ENCODE measurements at regions not wholly inside any gene's neighbourhood (a gene's known extent, or its start where the extent isn't known, plus 50 kb on each side); places are given as distances from the start of the nearest gene placed in this dataset.

GRCh38 chr9:740221-740620, 101.3 kb upstream of the DMRT1 start (continued):
- TF ChIP-seq YY2 (tag by site-specific recombination; IDR thresholded peaks at IDR 0.05) (no peak), ZNF433 (tag by site-specific recombination; IDR thresholded peaks at IDR 0.05; ENCODE audit: low read depth) (no peak)

DNA sequence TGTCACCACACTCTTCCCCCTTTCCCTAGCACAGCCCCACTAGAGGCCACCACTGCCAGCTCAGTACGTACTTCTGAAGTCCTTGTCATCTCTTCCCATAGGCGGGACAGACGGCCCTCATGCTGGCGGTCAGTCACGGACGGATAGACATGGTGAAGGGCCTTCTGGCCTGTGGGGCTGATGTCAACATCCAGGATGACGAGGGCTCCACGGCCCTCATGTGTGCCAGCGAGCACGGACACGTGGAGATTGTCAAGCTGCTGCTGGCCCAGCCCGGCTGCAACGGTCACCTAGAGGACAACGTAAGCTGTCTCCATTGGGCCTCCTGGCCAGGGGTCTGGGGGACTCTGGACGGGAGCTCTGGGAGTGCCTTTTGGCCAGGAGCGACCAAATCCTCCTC, 99.4 kb upstream of the DMRT1 start:
- Histone ChIP-seq H3K4me1 (ENCODE audit: control insufficient read depth, insufficient read depth, low read length) (no peaks in the 10 kb centered on the region), H3K9me3 (ENCODE audit: control insufficient read depth, insufficient read depth, low read depth, low read length) (no peaks in the 10 kb centered on the region), H3K27ac (ENCODE audit: extremely low read depth, low read depth, low read length) (no peak overlapping the region), H3K36me3 (ENCODE audit: control insufficient read depth in 2 of 2, insufficient read depth in 1 of 2, low read length in 2 of 2) (peaks cover 0 to 73% of the 10 kb centered on the region in 2 experiments; a peak in 2 of 3 replicates), H3K4me3 (ENCODE audit: low read depth, low read length) (no peak overlapping the region)
- ChIA-PET CTCF (interaction anchor here (0.7 to 1.2 kb wide), 2 partner anchors 11 to 358 kb away, joined by 3 read pairs; no protein-coding TSS in a partner anchor), POLR2A (interaction anchor here (0.6 kb wide), 1 partner anchor 9 kb away, joined by 4 read pairs; no protein-coding TSS in a partner anchor)
- TF ChIP-seq ZSCAN18 (tag by site-specific recombination; IDR thresholded peaks at IDR 0.05), result no peak
- TF ChIP-seq CTCF (tag by site-specific recombination; IDR thresholded peaks at IDR 0.05), result no peak
- TF ChIP-seq ZNF560 (tag by site-specific recombination; IDR thresholded peaks at IDR 0.05; ENCODE audit: borderline replicate concordance), result no peak
- no peak for TF ChIP-seq EGR2 (tag by site-specific recombination; IDR thresholded peaks at IDR 0.05; ENCODE audit: low read depth)

- Histone ChIP-seq H3K9me3 (ENCODE audit: control insufficient read depth, insufficient read depth, low read depth, low read length) (no peaks in the 10 kb centered on the region), H3K36me3 (ENCODE audit: control insufficient read depth in 2 of 2, insufficient read depth in 1 of 2, low read length in 2 of 2) (peaks cover 0 to 73% of the 10 kb centered on the region in 2 experiments; a peak in 2 of 3 replicates), H3K27ac (ENCODE audit: extremely low read depth, low read depth, low read length) (no peak overlapping the region), H3K4me3 (ENCODE audit: low read depth, low read length) (no peak overlapping the region), H3K4me1 (ENCODE audit: control insufficient read depth, insufficient read depth, low read length) (no peaks in the 10 kb centered on the region)
- CTCF ChIA-PET, result interaction anchor here (0.5 to 1.2 kb wide), 4 partner anchors 10 to 359 kb away, joined by 3 to 4 read pairs (median 3); no protein-coding TSS in a partner anchor
- POLR2A ChIA-PET, result no interaction called here
- TF ChIP-seq ZNF138 (tag by site-specific recombination; IDR thresholded peaks at IDR 0.05; ENCODE audit: borderline replicate concordance), result no peak
- no peak for TF ChIP-seq ZNF23 (tag by site-specific recombination; IDR thresholded peaks at IDR 0.05; ENCODE audit: borderline replicate concordance)
- no peak for TF ChIP-seq REST (tag by site-specific recombination; IDR thresholded peaks at IDR 0.05)
- TF ChIP-seq ZNF707 (tag by site-specific recombination; IDR thresholded peaks at IDR 0.05), result no peak
- no peak for TF ChIP-seq ZBTB26 (tag by site-specific recombination; optimal IDR thresholded peaks at IDR 0.05)
- TF ChIP-seq ZNF18 (tag by site-specific recombination; IDR thresholded peaks at IDR 0.05), result no peak
- TF ChIP-seq KLF7 (tag by site-specific recombination; IDR thresholded peaks at IDR 0.05; ENCODE audit: borderline replicate concordance), result no peak
- TF ChIP-seq ZNF658 (tag by site-specific recombination; IDR thresholded peaks at IDR 0.05), result no peak
- TF ChIP-seq ZXDB (tag by site-specific recombination; IDR thresholded peaks at IDR 0.05), result no peak
- no peak for TF ChIP-seq ZNF701 (tag by site-specific recombination; IDR thresholded peaks at IDR 0.05)
- TF ChIP-seq ZNF596 (tag by site-specific recombination; IDR thresholded peaks at IDR 0.05), result no peak
- TF ChIP-seq ZBTB17 (tag by site-specific recombination; IDR thresholded peaks at IDR 0.05), result no peak
- TF ChIP-seq CTCF (tag by site-specific recombination; IDR thresholded peaks at IDR 0.05), result no peak
- no peak for TF ChIP-seq MYNN (tag by site-specific recombination; IDR thresholded peaks at IDR 0.05; ENCODE audit: borderline replicate concordance)
- TF ChIP-seq TCF7L2 (IDR thresholded peaks at IDR 0.05; ENCODE audit: borderline replicate concordance, low read depth, low read length), result no peak
Measured at GRCh38 chr9:742914-743589, 98.4 kb upstream of the DMRT1 start.

Measured in HEK293 (cell line).